A549 (cell line): ENCODE measurements at regions not wholly inside any gene's neighbourhood (a gene's known extent, or its start where the extent isn't known, plus 50 kb on each side); places are given as distances from the start of the nearest gene placed in this dataset.

Experiments
- ATAC-seq, 2 experiments: fragments of 200-7000 bp in 1 of 2; fragments of >200 bp in 1 of 2; cut with Nextera tagmentation in 1 of 2; cut with Tn5 transposase in 1 of 2; 3 replicates each; pipeline versions ENCODE4 v1.8.0 to v1.9.1; 2018 to 2020; ENCODE audit warnings: mild to moderate bottlenecking in 1 of 2, moderate library complexity in 1 of 2
- CTCF ChIA-PET: fragments of 300-600 bp; sonication (Branson Sonifier 250); formaldehyde crosslinking; extraction: SDS; loops from one replicate; lab custom pipeline; 2021; ENCODE audit warnings: antibody characterized with exemption, inconsistent platforms; lab: Yijun Ruan, JAX
- POLR2A ChIA-PET: fragments of 350-600 bp; formaldehyde crosslinking; extraction: SDS; loops from one replicate; lab custom pipeline; 2021; ENCODE audit warnings: antibody characterized with exemption, inconsistent platforms; lab: Yijun Ruan, JAX
- DNase-seq, 2 experiments: peaks; one replicate each; pipeline versions ENCODE4 v3.0.0 to v3.0.0-alpha.2; 2011 to 2016; ENCODE audit warnings: low read depth in 1 of 2, low spot score in 1 of 2
- FAIRE-seq: peaks from 2 replicates; lab custom pipeline; 2011; peaks lifted over from hg19 to GRCh38; lab: Jason Lieb, UNC
- H3K27ac ChIP-seq, 2 experiments: fragments of >200 bp; sonication (Bioruptor Twin); formaldehyde crosslinking; 3 replicates each; pipeline ENCODE4 v1.5.1; 2016 to 2017
- H3K4me1 ChIP-seq: fragments of >200 bp; sonication (Bioruptor Twin); formaldehyde crosslinking; 3 replicates; pipeline ENCODE4 v1.6.1; 2016
- H3K4me2 ChIP-seq: fragments of >200 bp; sonication (Bioruptor Twin); formaldehyde crosslinking; 3 replicates; pipeline ENCODE4 v1.6.1; 2016
- H3K4me3 ChIP-seq: fragments of >200 bp; sonication (Bioruptor Twin); formaldehyde crosslinking; 3 replicates; pipeline ENCODE4 v1.5.1; 2016
- H3K9me3 ChIP-seq: fragments of >200 bp; sonication (Bioruptor Twin); formaldehyde crosslinking; 3 replicates; pipeline ENCODE4 v1.6.1; 2016
- ATOH8 ChIP-seq: fragments of 250-450 bp; sonication (Bioruptor Pico); IDR thresholded peaks from 2 replicates; pipeline ENCODE4 v1.5.0; 2020; ENCODE audit warnings: low read depth, mild to moderate bottlenecking, moderate library complexity
- CBX2 ChIP-seq: fragments of 200-600 bp; sonication (generic); IDR thresholded peaks from 2 replicates; pipeline ENCODE4 v1.6.1; 2016; ENCODE audit warnings: low read depth, mild to moderate bottlenecking, borderline replicate concordance
- CEBPB ChIP-seq, 2 experiments: fragments of >200 bp in 1 of 2; sonication (Bioruptor Twin) in 1 of 2; formaldehyde crosslinking in 1 of 2; IDR thresholded peaks; 2 replicates each; pipeline ENCODE4 v1.6.1; 2012 to 2016
- CHD2 ChIP-seq: fragments of 150-350 bp; IDR thresholded peaks from 2 replicates; pipeline ENCODE4 v1.6.1; 2014; ENCODE audit warnings: low read length; ENCODE audit not compliant: partially characterized antibody
- CHD4 ChIP-seq: fragments of 200-600 bp; sonication (generic); IDR thresholded peaks from 2 replicates; pipeline ENCODE4 v1.6.1; 2016; ENCODE audit warnings: antibody characterized with exemption, mild to moderate bottlenecking, borderline replicate concordance
- E2F6 ChIP-seq: IDR thresholded peaks from 2 replicates; pipeline ENCODE4 v1.6.1; 2012; ENCODE audit warnings: low read depth, borderline replicate concordance
- FOSL2 ChIP-seq, 2 experiments: fragments of 450-650 bp in 1 of 2; fragments of >200 bp in 1 of 2; sonication (Bioruptor Twin) in 1 of 2; formaldehyde crosslinking; IDR thresholded peaks; 2 replicates each; pipeline versions ENCODE4 v1.5.0 to v1.6.1; 2016 to 2020; ENCODE audit warnings: mild to moderate bottlenecking in 1 of 2, moderate library complexity in 1 of 2
- FOXS1 ChIP-seq: fragments of 250-450 bp; sonication (Bioruptor Pico); IDR thresholded peaks from 2 replicates; pipeline ENCODE4 v1.5.0; 2020; ENCODE audit warnings: mild to moderate bottlenecking, moderate library complexity
- HEYL ChIP-seq: fragments of 250-450 bp; sonication (Bioruptor Pico); IDR thresholded peaks from 2 replicates; pipeline ENCODE4 v1.8.0; 2021; ENCODE audit warnings: mild to moderate bottlenecking, moderate library complexity
- JUNB ChIP-seq: fragments of >200 bp; sonication (Bioruptor Twin); formaldehyde crosslinking; IDR thresholded peaks from 2 replicates; pipeline ENCODE4 v1.6.1; 2016
- KDM1A ChIP-seq: fragments of 200-600 bp; sonication (generic); IDR thresholded peaks from 2 replicates; pipeline ENCODE4 v1.6.1; 2016; ENCODE audit warnings: low read depth, mild to moderate bottlenecking
- MAZ ChIP-seq: fragments of 150-350 bp; IDR thresholded peaks from 2 replicates; pipeline ENCODE4 v1.6.1; 2014; ENCODE audit warnings: antibody characterized with exemption, low read depth, low read length, borderline replicate concordance
- MYC ChIP-seq: IDR thresholded peaks from 2 replicates; pipeline ENCODE4 v1.6.1; 2012; ENCODE audit warnings: mild to moderate bottlenecking, inconsistent platforms, low read length, improper control_type of control experiment, borderline replicate concordance
- NR3C1 ChIP-seq: fragments of >200 bp; sonication (Bioruptor Twin); formaldehyde crosslinking; IDR thresholded peaks from 3 replicates; pipeline ENCODE4 v1.6.1; 2017
- PHF8 ChIP-seq: fragments of 200-600 bp; sonication (generic); IDR thresholded peaks from 2 replicates; pipeline ENCODE4 v1.6.1; 2016; ENCODE audit warnings: low read depth, mild to moderate bottlenecking, antibody characterized with exemption, moderate library complexity, borderline replicate concordance
- TFCP2L1 ChIP-seq: fragments of 250-450 bp; sonication (Bioruptor Pico); IDR thresholded peaks from 2 replicates; pipeline ENCODE4 v1.5.0; 2021; ENCODE audit warnings: mild to moderate bottlenecking
- TP53 ChIP-seq: fragments of 250-450 bp; sonication (Bioruptor Pico); IDR thresholded peaks from 2 replicates; pipeline ENCODE4 v1.5.0; 2021; ENCODE audit warnings: mild to moderate bottlenecking, moderate library complexity
- ZFP36 ChIP-seq: fragments of 450-650 bp; IDR thresholded peaks from 2 replicates; pipeline ENCODE4 v1.6.1; 2014; ENCODE audit warnings: borderline replicate concordance; ENCODE audit not compliant: partially characterized antibody
- WGBS: methylation state at CpG from one replicate; pipeline ENCODE4 v1.1.6; 2017; ENCODE audit errors: missing lambda C conversion rate; 5-methylcytosine and 5-hydroxymethylcytosine counted together
- TF ChIP-seq, protein P1 (sequence below): fragments of >200 bp; sonication (Bioruptor Twin); formaldehyde crosslinking; IDR thresholded peaks from 3 replicates; pipeline ENCODE4 v1.5.1; 2016
- TF ChIP-seq, protein P2 (sequence below): IDR thresholded peaks from 2 replicates; pipeline ENCODE4 v1.6.1; 2012
- TF ChIP-seq, protein P3 (sequence below): fragments of 250-450 bp; sonication (Bioruptor Pico); IDR thresholded peaks from 2 replicates; pipeline ENCODE4 v1.5.0; 2021; ENCODE audit warnings: mild to moderate bottlenecking, moderate library complexity, borderline replicate concordance

GRCh38 chr2:16121986-16122390 is 181.6 kb downstream of the MYCN start:
- Histone ChIP-seq H3K4me3 (no peak overlapping the region), H3K4me2 (no peak overlapping the region), H3K4me1 (no peaks in the 10 kb centered on the region), H3K9me3 (peaks cover 11% of the 10 kb centered on the region; the same call in 1 of the 3 replicates), H3K27ac (no peak overlapping the region)
- ChIA-PET CTCF (no interaction called here), POLR2A (no interaction called here)
- no peak for TF ChIP-seq FOXS1 (CRISPR knock-in tag)
- TF ChIP-seq, protein P1, sequence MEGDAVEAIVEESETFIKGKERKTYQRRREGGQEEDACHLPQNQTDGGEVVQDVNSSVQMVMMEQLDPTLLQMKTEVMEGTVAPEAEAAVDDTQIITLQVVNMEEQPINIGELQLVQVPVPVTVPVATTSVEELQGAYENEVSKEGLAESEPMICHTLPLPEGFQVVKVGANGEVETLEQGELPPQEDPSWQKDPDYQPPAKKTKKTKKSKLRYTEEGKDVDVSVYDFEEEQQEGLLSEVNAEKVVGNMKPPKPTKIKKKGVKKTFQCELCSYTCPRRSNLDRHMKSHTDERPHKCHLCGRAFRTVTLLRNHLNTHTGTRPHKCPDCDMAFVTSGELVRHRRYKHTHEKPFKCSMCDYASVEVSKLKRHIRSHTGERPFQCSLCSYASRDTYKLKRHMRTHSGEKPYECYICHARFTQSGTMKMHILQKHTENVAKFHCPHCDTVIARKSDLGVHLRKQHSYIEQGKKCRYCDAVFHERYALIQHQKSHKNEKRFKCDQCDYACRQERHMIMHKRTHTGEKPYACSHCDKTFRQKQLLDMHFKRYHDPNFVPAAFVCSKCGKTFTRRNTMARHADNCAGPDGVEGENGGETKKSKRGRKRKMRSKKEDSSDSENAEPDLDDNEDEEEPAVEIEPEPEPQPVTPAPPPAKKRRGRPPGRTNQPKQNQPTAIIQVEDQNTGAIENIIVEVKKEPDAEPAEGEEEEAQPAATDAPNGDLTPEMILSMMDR = no peak
- TF ChIP-seq KDM1A = no peak
- no peak for ATAC-seq
- no peak for DNase-seq
- WGBS = 71% methylated on average over 4 of the region's 4 CpGs
- no peak for FAIRE-seq

- DNase-seq = no peak
- Histone ChIP-seq H3K4me3 (no peak overlapping the region), H3K27ac (no peak overlapping the region), H3K4me2 (no peak overlapping the region)
- CTCF ChIA-PET = no interaction called here
- no peak for ATAC-seq
- POLR2A ChIA-PET = no interaction called here
- 50% methylated on average over 7 of the region's 7 CpGs for WGBS
- TF ChIP-seq ATOH8 (CRISPR knock-in tag) (no peak), TP53 (CRISPR knock-in tag) (no peak), CHD2 (no peak), KDM1A (no peak), CEBPB (IDR thresholded peaks at IDR 0.05) (no peak), PHF8 (no peak), MYC (no peak), TFCP2L1 (no peak), FOSL2 (IDR thresholded peaks at IDR 0.05) (no peak), FOSL2 (CRISPR knock-in tag; IDR thresholded peaks at IDR 0.05) (no peak), CHD4 (no peak), NR3C1 (no peak), E2F6 (no peak), CBX2 (no peak), HEYL (CRISPR knock-in tag) (no peak), JUNB (no peak), MAZ (no peak), ZFP36 (no peak)
- TF ChIP-seq, protein P2, sequence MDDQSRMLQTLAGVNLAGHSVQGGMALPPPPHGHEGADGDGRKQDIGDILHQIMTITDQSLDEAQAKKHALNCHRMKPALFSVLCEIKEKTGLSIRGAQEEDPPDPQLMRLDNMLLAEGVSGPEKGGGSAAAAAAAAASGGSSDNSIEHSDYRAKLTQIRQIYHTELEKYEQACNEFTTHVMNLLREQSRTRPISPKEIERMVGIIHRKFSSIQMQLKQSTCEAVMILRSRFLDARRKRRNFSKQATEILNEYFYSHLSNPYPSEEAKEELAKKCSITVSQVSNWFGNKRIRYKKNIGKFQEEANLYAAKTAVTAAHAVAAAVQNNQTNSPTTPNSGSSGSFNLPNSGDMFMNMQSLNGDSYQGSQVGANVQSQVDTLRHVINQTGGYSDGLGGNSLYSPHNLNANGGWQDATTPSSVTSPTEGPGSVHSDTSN = no peak
- TF ChIP-seq, protein P3, sequence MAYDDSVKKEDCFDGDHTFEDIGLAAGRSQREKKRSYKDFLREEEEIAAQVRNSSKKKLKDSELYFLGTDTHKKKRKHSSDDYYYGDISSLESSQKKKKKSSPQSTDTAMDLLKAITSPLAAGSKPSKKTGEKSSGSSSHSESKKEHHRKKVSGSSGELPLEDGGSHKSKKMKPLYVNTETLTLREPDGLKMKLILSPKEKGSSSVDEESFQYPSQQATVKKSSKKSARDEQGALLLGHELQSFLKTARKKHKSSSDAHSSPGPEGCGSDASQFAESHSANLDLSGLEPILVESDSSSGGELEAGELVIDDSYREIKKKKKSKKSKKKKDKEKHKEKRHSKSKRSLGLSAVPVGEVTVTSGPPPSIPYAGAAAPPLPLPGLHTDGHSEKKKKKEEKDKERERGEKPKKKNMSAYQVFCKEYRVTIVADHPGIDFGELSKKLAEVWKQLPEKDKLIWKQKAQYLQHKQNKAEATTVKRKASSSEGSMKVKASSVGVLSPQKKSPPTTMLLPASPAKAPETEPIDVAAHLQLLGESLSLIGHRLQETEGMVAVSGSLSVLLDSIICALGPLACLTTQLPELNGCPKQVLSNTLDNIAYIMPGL (CRISPR knock-in tag) = no peak
- TF ChIP-seq, all 56 proteins: peak for 0
- Histone ChIP-seq H3K4me1 (no peaks in the 10 kb centered on the region), H3K9me3 (peaks cover 11% of the 10 kb centered on the region; the same call in 1 of the 3 replicates)
- no peak for FAIRE-seq
Observed at GRCh38 chr2:16121231-16121985, 181.1 kb downstream of the MYCN start.
